VCaP (cell line): ENCODE measurements at regions not wholly inside any gene's neighbourhood (a gene's known extent, or its start where the extent isn't known, plus 50 kb on each side); places are given as distances from the start of the nearest gene placed in this dataset.

Experiments
- H3K27ac ChIP-seq: fragments of 450-650 bp; 2 replicates; pipeline ENCODE4 v1.5.1; 2017
- CTCF ChIP-seq: fragments of 450-650 bp; conservative IDR thresholded peaks from 2 replicates; pipeline ENCODE4 v1.5.1; 2017; ENCODE audit warnings: mild to moderate bottlenecking, moderate library complexity

GRCh38 chr20:16975682-16976081 is 227.5 kb downstream of the OTOR start:
- no peak for TF ChIP-seq CTCF
- H3K27ac ChIP-seq = no peak overlapping the region

- TF ChIP-seq CTCF = no peak
- no peak overlapping the region for H3K27ac ChIP-seq
These were observed 230.3 kb downstream of the OTOR start for GRCh38 chr20:16978497-16978896.

- TF ChIP-seq CTCF = no peak
- H3K27ac ChIP-seq = no peak overlapping the region
These were observed 234.1 kb downstream of the OTOR start for GRCh38 chr20:16982091-16982726.

- no peak overlapping the region for H3K27ac ChIP-seq
- TF ChIP-seq CTCF = no peak
These were observed 236.3 kb downstream of the OTOR start for GRCh38 chr20:16984481-16984880.

GRCh38 chr20:17003170-17003870 is 223.5 kb upstream of the PCSK2 start:
- no peak overlapping the region for H3K27ac ChIP-seq
- TF ChIP-seq CTCF = no peak

- H3K27ac ChIP-seq = no peak overlapping the region
- no peak for TF ChIP-seq CTCF
These were observed 216.7 kb upstream of the PCSK2 start for GRCh38 chr20:17010181-17010580.

- TF ChIP-seq CTCF = no peak
- no peak overlapping the region for H3K27ac ChIP-seq
These were observed 214.2 kb upstream of the PCSK2 start for GRCh38 chr20:17012546-17013226.
